ENCODE measurements at regions not wholly inside any gene's neighbourhood (a gene's known extent, or its start where the extent isn't known, plus 50 kb on each side); places are given as distances from the start of the nearest gene placed in this dataset.
A peak's percentile ranks its signal among the peaks of the same experiment; 100 is the strongest.

- DNase-seq (ENCODE audit: low spot score) = no peak
These were observed 219.8 kb upstream of the MANEA start for GRCh38 chr6:95357380-95358020.

DNA sequence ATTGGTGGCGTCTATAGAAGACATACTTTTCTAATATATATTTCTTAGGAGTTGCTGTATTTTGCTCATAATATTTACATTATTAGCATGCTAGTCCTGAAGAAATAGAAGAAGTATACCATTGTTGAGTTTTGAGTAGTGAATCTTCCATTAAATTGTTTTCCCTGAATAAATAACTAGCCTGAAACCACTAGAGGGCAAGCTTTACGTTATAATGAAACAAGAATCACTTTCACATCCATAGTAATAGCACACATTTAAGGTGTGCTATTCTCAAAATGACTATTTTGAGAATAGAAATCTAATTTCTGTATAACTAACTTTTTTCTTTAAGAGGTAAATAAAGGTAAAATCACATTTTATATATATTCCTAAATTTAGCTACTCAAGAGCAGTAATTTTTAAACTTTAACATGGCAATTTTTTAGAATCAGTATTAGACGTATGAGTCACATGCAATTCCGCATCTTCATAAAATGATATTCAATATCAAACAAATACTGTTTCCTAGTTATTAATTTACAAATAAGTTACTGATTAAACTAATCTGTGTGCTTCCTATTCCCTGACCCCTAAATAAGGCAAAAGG lies 213.2 kb upstream of the MANEA start:
- peak; percentile 52 for DNase-seq (ENCODE audit: low spot score)

DNA sequence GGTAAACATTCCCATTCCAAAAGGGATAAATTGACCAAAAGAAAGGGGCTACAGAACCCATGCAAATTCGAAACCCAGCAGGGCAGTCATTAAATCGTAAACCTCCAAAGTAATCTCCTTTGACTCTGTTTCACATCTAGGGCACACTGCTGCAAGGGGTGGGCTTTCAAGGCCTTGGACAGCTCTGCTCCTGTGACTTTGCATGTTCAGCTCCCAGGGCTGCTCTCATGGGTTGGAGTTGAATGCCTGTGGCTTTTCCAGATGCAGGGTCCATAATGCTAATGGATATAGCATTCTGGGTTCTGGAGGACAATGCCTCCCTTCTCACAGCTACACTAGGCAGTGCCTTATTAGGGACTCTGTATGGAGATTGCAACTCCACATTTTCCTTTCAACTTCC lies 211.9 kb upstream of the MANEA start:
- DNase-seq (ENCODE audit: low spot score) = no peak

DNA sequence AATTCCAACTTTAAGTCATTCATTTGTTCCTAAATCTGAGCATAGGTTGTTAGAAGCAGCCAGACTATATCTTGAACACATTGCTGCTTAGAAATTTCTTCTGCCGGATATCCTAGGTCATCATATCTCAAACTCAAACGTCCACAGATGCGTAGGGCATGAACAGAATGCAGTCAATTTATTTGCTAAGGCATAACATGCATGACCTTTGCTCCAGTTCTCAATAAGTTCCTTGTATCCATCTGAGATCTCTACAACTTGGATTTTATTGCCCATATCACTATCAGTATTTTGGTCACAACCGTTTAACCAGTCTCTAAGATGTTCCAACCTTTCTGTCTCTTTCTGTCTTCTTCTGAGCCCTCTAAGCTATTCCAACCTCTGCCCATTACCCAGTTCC lies 210.9 kb upstream of the MANEA start:
- DNase-seq (ENCODE audit: low spot score) = no peak

DNA sequence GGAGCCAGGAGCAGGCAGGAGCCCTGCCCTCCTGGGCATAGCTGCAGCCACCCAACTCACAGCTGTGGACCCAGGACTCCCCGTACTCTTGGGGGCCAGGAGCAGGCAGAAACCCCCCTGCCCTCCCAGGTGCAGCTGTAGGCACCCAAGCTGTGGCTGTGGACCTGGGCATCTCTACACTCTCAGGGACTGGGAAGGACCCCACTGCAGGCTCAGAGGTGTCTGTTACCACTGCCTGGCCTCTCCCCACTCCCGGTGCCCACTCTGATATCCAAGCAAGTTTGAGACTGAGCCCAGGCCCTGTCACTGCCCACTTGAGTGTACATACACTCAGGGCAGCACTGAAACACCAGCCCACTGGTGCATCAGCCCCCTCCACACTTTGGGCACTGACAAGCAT lies 193.5 kb upstream of the MANEA start:
- DNase-seq (ENCODE audit: low spot score) = no peak

- DNase-seq (ENCODE audit: low spot score) = no peak
These were observed 192.3 kb upstream of the MANEA start for GRCh38 chr6:95384988-95385387.

GRCh38 chr6:95387845-95388244 lies 189.5 kb upstream of the MANEA start:
- DNase-seq (ENCODE audit: low spot score) = no peak

GRCh38 chr6:95404777-95405176 lies 172.6 kb upstream of the MANEA start:
- no peak for DNase-seq (ENCODE audit: low spot score)

GRCh38 chr6:95408111-95408510 lies 169.2 kb upstream of the MANEA start:
- no peak for DNase-seq (ENCODE audit: low spot score)

DNA sequence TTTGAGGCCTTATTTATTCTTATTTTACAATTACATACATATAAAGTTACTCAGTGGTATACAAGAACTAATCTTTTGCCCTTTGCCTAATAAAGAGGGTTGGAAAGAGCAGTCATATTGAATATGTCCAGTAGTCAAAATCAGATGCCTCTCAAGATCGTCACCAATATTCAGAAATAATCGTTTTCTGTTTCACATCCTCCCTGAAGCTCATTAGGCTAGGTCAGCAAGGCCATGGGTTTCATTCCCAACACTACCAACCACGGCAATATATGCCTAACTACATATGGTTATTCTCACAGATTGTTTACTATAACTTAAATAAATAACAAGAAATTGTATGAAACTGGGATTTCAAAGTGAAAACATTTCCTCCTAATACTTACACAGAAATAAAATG lies 167.2 kb upstream of the MANEA start:
- DNase-seq (ENCODE audit: low spot score) = no peak

DNA sequence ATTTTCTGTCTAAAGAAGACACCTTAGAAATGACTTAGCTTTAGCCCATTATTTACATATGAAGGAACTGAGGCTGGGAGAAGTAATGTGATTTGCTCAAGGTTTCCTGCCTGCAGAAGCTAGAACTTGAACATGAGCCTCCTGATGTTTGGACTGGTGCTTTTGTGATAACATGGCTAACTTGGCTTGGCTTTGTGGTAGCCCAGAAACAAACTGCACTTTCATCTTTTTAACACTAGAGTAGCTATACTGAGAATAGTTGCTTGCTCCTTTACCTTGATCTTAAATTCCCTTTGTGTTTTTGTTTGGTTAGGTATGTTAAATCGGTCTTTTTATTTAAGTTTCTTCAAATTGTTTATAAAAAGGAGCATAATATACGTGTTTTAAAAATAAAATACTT lies 163.5 kb upstream of the MANEA start:
- DNase-seq (ENCODE audit: low spot score) = peak; percentile 13

GRCh38 chr6:95417856-95418255 lies 159.5 kb upstream of the MANEA start:
- no peak for DNase-seq (ENCODE audit: low spot score)

DNA sequence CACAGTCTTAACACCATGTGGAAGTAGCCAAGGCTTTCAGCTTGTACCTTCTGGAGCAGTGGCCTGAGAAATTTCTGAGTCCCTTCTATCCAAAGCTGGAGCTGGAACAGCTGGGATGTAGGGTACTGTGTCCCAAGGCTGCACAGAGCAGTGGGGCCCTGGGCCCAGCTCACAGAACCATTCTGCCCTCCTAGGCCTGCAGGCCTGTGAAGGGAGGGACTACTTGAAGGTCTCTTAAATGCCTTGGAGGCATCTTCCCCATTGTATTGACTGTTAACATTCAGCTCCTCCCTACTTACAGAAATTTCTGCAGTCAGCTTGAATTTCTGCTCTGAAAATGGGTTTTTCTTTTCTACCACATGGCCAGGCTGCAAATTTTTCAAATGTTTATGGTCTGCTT lies 156.5 kb upstream of the MANEA start:
- no peak for DNase-seq (ENCODE audit: low spot score)

- DNase-seq (ENCODE audit: low spot score) = no peak
These were observed 154.0 kb upstream of the MANEA start for GRCh38 chr6:95423331-95423730.

- DNase-seq (ENCODE audit: low spot score) = peak; percentile 52
These were observed 145.6 kb upstream of the MANEA start for GRCh38 chr6:95431637-95432228.

GRCh38 chr6:95439741-95440140 lies 137.6 kb upstream of the MANEA start:
- no peak for DNase-seq (ENCODE audit: low spot score)

- DNase-seq (ENCODE audit: low spot score) = no peak
These were observed 129.1 kb upstream of the MANEA start for GRCh38 chr6:95448208-95448607.

DNA sequence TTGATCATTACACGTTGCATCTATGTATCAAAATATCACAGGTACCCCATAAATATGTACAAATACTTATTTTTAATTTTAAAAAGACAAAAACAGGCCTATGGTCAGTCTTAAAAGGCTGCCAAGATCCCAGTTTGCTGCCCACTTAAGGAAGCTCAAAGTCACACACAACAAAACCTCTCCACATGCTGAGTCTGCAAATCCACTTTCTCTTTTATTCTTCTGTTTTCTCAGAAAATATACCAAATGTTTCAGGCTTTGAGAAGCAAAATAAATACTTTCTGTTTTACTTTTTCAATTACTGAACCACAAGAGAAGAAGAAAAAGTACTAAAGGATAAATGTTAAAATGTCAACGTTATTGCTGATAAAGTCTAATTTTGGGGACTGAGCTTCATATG lies 107.8 kb upstream of the MANEA start:
- DNase-seq (ENCODE audit: low spot score) = no peak

GRCh38 chr6:95478941-95479340 lies 98.4 kb upstream of the MANEA start:
- no peak for DNase-seq (ENCODE audit: low spot score)

- DNase-seq (ENCODE audit: low spot score) = no peak
These were observed 89.5 kb upstream of the MANEA start for GRCh38 chr6:95487817-95488216.

DNA sequence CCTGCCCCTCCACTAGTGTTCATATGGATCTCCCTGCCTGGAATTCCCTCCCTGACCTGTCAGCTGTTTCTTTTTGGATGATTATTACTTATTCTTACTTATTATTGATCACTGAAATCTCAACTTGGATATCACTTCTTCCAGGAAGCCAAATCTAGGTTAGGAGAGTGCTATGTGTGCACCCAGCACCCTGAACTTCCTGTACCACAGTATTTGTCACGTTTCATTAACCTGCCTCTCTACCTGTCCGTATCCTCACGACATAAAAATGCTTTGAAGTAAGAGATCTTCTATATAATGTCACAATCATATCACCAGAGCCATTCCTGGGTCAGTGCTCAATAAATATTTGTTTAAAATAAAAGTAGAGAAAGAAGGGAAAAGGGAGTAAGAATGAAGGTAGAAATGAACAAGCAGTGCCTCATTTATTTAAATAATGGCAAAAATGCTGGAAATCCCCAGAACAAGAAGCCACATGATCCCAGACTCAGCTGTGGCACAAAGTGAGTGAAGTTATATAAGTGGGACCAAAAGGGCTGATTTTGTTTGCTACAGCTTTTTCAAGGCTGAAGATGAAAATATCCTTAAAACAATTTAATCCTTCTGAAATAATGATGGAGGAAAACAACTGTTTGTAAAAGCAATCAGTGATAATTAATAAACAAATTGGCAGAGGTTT lies 88.0 kb upstream of the MANEA start:
- no peak for DNase-seq (ENCODE audit: low spot score)

GRCh38 chr6:95496769-95497426 lies 80.4 kb upstream of the MANEA start:
- DNase-seq (ENCODE audit: low spot score) = no peak

Measured in NAMALWA (cell line).